NCI-H146 treated with DMSO at 0.1 percent for 48 hours (cell line): ENCODE measurements at regions not wholly inside any gene's neighbourhood (a gene's known extent, or its start where the extent isn't known, plus 50 kb on each side); places are given as distances from the start of the nearest gene placed in this dataset.
"Not testable (repeated sequence)": the region's sequence is repeated elsewhere in the genome, so short reads cannot be mapped to it uniquely, and the experiment has no call there.

Experiments
- DNase-seq: peaks from one replicate; lab custom pipeline; 2025; ENCODE audit not compliant: unreplicated experiment; lab: John Stamatoyannopoulos, UW

- DNase-seq = no peak
Observed at GRCh38 chr5:18630458-18631045, 996.3 kb downstream of the TAF11L14 start.

GRCh38 chr5:18652404-18653215, 1018.4 kb downstream of the TAF11L14 start:
- no peak for DNase-seq

DNA sequence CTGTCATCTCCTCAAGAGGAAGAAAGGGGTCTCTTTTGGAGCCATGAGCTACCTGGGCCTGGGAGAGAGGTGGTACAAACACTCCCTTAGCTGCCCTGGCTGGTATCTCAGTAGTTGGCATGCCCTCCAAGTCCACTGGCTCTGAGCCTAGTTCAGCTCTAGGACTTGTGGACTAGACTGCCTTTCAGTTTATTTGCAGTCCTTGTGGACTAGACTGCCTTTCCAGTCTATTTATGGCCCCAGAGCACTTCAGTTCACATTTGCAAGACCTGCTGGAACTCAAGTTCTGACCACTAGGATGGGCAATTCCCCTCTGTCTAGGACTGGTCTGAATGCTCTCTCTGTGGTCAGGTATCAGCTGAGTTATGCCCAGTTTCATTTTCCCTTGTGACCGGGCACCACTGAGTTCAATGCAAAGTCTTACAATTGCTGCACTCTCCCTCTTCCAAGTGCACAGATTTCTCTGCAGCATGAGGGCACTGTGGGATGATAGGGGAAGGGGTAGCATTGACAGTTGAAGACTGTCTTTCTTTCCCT, 1019.0 kb downstream of the TAF11L14 start:
- no peak for DNase-seq

DNA sequence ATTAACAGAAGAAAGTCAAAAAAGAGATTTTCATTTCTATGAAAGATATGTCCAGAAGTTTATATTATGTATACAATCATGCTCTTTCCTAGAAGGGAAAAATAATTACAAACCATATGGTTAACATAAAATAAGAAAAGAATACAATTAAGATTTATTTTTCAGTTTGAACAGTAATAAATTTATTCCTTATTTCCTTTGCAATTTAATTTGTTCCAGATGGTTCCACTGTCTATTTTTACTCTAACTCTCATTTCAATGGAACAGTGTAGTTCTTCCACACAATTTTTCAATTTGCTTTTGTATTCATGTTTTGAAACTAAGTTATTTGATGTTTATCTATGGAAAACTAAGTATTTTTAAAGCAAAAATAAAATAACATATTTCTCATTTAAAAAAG, 1026.3 kb downstream of the TAF11L14 start:
- no peak for DNase-seq

DNA sequence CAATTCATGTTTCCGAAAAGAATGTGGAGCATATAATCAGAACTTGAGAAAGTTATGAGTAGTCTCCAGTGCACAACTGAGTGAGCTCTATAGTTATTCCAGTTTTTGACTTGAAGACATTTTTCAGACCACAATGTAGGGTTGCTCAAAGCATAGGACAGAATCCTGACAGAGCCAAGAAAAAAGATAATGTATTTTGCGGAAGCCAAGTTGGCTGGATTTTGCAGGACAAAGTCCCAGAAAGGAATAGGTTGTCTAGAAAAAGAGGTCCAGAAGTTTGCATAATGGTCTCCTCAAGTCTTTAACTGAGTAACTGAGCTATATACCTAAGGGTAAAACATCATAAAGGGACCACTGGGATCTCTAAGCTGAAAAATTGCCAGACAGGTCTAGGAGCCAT, 1028.0 kb downstream of the TAF11L14 start:
- DNase-seq = no peak

DNA sequence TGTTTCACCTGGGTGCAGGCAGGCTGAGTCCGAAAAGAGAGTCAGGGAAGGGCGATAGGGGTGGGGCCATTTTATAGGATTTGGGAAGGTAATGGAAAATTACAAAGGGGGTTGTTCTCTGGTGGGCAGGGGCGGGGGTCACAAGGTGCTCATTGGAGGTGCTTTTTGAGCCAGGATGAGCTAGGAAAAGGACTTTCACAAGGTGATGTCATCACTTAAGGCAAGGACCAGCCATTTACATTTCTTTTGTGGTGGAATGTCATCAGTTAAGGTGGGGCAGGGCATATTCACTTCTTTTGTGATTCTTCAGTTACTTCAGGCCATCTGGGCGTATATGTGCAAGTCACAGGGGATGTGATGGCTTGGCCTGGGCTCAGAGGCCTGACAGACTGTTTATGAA, 1040.0 kb downstream of the TAF11L14 start:
- not testable (repeated sequence) for DNase-seq

DNA sequence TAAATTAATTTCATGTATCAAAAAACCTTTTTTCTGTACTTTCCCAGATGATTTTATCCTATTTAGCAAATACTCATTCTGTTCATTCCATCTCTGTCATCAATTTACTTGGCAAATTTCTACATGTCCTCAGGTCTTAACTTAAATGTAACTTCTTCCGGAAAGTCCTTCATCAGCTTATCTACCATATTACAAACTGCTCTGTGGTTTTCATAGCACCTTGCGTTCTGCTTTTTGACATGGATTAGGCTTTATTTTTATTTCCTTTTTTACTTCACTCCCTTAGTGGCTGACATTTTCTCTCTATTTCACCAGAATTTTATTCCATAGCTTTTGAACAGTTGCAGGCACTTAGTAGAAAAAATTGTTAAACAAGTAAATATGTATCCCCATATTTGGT, 1040.8 kb downstream of the TAF11L14 start:
- no peak for DNase-seq

GRCh38 chr5:18686253-18686652, 1052.0 kb downstream of the TAF11L14 start:
- DNase-seq = no peak

DNA sequence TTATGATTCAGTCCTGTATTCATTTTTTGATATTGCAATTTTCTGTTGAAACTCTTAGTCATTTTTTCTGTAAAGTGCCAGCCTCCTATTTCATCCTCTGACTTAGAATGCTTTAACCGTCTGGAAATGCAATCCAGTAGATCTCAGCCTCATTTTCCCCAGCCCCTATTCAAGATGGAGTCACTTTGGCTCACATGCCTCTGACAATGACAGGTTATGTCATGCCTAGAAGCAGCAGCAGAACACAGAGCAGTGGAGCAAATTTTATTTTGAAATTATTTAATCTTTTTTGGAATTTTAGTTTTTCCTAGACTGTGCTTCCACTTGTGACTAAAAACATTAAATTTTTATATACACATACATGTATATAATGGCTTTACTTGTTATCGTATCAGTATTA, 1053.2 kb downstream of the TAF11L14 start:
- DNase-seq = no peak

DNA sequence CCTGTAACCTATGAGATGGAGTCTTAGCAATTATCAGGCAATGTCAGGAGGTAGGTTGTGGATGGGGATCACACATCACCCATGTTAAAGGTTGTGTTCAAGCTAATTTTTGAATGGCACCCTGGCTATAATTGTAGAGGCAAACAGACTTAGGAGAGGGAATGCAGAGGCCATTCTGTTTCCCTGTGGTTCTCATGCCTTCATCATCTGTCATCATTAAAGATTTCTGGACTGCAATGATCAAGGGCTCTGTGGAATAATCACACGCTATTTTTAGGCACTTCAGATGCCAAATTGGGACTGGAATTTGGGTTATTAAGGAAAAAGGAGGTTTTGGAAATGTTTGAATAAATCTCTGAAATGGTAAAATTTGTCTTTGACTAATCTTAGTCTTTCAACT, 1065.4 kb downstream of the TAF11L14 start:
- no peak for DNase-seq

GRCh38 chr5:18702821-18703220, 1068.6 kb downstream of the TAF11L14 start:
- DNase-seq = no peak

- no peak for DNase-seq
Observed at GRCh38 chr5:18712936-18713485, 1078.8 kb downstream of the TAF11L14 start.

DNA sequence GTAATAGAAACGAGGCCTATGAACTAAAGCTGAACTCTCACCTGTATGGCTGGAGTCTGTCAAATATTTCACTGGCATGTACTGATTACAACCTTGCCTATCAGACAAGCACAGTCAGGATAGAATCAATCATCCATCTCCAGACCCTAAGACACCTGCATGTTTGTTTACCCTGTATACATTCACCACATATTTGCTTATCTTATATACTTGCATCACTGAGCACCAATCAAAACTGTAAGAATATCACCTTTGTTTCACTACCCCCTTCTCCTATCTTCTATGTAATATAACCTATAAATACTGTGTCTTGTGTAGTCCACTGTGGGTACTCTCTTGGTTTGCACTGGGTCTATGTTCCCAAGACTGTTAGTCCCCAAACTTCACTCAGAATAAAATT, 1085.7 kb downstream of the TAF11L14 start:
- DNase-seq = no peak

DNA sequence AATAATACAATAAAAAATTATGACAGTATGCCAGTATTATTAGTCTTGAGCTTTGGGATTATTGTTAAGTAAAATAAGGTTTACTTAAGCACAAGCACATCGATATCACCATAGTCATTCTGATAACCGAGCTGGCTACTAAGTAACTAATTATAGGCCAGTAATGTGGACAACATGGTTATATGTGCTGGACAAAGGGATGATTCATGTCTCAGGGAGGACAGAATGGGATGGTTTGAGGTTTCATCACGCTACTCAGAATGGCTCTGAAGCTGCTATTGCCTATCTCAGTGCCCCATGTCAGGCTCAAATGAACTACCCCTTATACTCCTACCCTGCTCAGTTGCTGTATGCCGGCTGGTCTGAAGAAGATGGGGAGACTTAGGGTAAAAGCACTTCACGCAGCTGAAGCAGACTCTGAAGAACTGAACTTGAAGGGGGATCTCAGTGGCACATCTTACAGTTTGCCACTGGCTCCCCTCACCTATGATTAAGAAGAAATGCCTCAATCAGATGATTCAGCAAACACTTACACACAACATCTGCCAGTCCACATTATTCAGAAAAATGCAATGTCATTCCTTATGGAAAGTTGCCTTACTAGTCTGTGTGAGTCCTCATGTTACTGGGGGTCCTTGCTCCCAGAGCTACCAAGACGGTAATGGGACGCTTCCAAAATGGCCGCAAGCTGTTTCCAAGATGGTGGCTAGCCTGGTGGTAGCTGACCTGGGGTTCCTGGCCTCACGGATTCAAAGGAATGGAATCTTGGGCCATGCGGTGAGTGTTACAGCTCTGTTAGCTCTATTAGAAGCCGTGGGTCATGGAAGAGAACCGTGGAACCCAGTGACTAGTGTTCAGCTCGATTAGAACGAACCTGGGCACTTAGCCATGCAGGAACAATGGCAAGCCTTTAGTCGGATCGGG, 1098.6 kb downstream of the TAF11L14 start:
- DNase-seq = no peak

DNA sequence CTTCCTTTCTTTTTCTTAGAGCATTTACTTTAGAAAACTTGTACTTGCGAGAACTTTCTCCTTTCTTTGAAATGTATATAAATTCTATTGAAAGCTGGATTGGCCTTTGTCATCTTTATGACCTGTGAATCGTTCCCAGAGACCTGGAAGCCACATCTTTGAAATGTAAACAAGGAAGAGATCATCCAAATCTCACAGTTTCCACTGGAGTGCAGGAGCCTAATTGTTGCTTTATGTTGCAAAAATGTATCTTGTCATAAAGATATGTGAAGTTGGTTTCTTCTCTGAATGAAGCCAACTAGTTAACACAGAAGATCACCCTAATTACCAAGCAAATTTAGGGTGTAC, 1101.8 kb downstream of the TAF11L14 start:
- no peak for DNase-seq

GRCh38 chr5:18736736-18737135, 1102.5 kb downstream of the TAF11L14 start:
- not testable (repeated sequence) for DNase-seq

DNA sequence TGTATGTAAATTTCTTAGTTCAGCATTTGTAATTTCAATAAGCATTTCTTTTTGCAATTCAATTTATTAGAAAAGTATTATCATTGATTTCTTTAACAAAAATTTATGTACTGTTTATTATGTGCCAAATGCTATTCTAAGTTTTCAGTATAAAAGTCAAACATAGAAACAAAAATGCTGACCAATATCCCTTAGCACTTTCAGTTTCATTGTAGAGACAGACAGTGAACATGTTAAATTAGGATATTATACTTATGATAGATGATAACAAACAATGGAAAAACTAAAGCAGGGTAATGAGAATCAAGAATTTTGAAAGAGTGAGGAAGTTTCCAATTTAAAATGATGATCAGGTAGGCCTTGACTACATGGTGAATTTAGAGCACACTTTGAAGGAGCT, 1106.0 kb downstream of the TAF11L14 start:
- DNase-seq = no peak

- DNase-seq = no peak
Observed at GRCh38 chr5:18742830-18743229, 1108.6 kb downstream of the TAF11L14 start.

GRCh38 chr5:18744441-18744840, 1110.2 kb downstream of the TAF11L14 start:
- DNase-seq = no peak

DNA sequence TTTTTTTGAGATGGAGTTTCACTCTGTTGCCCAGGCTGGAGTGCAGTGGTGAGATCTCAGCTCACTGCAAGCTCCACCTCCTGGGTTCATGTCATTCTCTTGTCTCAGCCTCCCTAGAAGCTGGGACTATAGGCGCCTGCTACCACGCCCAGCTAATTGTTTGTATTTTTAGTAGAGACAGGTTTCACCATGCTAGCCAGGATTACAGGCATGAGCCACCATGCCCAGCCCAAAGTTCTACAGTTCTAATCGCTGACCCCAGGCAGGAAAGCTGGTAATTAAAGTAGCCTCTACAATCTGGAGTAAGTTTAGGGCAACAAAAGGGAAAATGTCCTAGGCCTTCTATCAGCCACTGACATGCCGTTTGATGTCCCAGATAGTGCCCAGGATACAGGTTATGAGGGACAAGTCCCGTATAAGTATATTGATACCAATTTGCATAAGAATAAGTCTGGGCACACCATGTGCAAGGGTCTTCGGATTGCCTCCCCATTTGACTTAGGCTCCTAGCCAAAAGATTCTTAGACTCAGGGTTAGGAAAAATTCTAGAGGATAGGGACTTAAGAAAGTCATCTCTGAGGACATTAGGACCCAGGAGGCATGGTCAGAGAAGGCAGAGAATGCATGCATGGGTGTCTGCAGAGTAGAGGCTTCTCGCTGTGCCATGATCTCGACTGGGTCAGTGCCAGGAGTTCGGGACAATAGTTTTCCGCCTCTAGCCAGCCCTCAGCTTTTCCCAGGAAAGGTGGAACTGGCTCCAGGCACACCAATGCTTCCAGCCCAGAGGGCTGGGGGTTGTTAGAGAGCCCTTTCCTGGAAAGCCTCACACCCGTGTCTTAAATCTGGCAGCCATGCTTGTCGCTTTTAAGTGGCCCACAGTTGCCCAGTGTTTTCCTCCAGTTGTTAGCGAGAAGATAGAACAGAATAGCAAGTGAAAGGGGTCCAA, 1111.1 kb downstream of the TAF11L14 start:
- no peak for DNase-seq
